Activated T-cell treated with anti-CD3 and anti-CD28 coated beads for 24 hours (primary cell): ENCODE measurements at regions not wholly inside any gene's neighbourhood (a gene's known extent, or its start where the extent isn't known, plus 50 kb on each side); places are given as distances from the start of the nearest gene placed in this dataset.
"Not testable (repeated sequence)": the region's sequence is repeated elsewhere in the genome, so short reads cannot be mapped to it uniquely, and the experiment has no call there.

Experiments used
- DNase-seq: peaks from one replicate; pipeline ENCODE4 v3.0.0-alpha.2; 2020; ENCODE audit warnings: low read depth

DNA sequence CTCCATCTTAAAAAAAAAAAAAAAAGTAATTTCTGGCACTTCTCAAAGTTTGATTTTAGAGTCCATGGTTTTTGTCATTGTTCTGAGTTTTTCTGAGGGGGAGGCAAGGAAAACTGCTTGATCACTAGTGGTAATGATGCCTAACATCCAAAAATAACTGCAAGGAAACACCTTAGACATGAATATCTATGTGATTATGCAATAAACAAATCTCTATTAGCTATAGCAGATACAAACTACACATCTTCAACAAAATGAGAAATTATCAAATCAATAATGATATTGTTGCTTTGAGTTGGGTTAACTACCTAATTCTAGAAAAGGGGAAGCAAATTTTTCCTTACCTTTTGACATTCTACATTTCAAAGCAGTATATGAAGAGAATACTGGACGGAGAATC is 230.9 kb upstream of the JARID2 start:
- DNase-seq = no peak

DNA sequence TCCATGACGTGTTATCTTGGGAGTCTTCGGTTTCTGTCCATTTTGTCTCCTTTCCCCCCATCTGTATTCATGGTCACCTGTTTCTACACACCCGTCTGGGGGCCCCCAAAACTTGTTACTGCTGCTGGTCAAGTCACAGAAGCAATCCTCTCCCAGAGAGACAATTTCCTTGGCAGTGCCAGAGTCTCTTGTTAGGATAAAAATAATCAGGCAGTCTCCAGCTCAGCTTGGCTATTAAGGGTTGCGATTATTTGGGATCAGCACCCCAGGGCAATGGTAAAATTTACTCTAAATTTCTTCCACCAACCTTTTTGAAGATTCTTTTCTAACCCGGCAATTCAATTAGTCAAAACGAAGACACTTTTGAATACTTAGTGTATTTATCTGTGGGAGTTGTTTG is 229.1 kb upstream of the JARID2 start:
- no peak for DNase-seq

DNA sequence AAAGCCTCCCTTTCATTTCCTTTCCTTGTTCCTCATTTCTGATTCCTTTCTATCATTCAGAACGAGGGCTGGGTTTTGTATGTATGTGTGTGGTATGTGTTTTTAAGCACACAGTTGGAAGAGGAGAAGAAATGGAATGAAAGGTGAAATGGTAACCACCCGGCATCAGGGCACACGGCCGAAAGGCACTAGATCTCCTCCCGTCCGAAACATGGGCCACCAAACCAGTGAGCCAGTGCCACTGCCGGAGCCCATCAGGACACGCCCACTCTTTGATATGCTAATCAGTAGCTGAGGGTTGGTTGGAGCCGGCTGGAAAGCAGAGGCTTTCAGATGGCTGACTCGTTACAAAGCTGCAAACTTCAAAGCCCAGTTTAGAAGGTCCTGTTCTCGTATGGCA is 228.6 kb upstream of the JARID2 start:
- DNase-seq = no peak

DNA sequence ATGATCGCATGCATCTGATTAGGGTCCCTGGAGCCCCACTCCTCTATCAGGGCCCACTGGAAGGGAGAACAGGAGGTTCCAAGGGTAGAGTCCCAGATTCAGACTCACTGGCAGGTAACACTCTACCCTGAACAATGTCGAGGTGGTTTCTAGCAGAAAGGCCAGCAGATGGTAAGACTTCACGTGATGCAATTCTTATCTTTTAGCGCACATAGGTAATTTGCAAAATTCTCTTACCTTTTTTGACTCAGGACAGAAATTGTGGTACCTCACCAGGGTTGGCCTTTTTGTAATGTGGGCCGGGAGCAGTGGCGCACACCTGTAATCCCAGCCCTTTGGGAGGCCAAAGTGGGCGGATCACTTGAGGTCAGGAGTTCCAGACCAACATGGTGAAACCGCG is 228.1 kb upstream of the JARID2 start:
- DNase-seq = no peak

DNA sequence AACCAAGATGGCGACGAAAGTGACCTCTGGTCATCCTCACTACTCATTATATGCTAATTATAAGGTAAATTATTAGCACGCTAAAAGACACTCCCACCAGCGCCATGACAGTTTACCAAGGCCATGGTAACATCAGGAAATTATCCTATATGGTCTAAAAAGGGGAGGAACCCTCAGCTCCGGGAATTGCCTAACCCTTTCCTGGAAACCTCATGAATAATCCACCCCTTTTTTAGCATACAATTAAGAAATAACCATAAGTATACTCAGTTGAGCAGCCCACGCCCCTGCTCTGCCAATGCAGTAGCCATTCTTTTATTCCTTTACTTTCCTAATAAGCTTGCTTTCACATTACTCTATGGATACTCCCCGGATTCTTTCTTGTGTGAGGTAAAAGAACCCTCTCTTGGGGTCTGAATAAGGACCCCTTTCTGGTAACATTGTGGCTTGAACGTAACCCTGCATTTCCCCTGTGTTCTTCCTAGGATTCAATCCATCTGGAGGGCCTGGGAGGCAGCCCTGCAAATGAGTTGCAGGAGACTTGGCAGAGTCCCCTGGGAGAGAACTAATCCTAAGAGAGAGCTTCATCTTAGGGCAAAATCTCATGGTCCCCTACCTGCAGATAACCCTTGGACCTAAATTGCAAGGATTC is 225.6 kb upstream of the JARID2 start:
- no peak for DNase-seq

DNA sequence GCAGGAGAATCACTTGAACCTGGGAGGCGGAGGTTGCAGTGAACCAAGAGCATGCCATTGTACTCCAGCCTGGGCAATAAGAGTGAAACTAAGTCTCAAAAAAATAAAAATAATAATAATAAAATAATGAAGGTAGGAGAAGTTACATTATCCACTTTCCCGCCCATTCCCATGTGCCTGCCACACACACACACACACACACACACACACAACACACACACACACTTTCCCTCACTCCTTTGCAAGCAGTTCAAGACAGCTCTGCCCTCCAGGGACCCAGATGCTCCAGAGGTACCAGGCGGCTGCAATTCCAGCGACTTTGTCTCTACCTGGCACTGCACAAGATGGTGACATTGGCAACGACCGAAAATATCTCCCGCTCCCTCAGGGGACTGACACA is 224.8 kb upstream of the JARID2 start:
- no peak for DNase-seq

DNA sequence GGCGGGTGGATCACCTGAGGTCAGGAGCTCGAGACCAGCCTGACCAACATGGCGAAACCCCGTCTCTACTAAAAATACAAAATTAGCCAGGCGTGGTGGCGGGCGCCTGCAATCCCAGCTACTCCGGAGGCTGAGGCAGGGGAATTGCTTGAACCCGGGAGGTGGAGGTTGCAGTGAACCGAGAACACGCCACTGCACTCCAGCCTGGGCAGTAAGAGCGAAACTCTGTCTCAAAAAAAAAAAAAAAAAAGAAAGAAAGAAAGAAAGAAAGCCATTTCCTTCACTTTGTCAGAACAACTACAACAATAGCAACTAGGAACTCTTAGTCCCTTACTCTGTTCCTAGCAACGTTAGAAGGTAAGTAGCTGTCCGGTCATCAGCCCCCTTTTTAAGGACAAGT is 222.9 kb upstream of the JARID2 start:
- DNase-seq = not testable (repeated sequence)

DNA sequence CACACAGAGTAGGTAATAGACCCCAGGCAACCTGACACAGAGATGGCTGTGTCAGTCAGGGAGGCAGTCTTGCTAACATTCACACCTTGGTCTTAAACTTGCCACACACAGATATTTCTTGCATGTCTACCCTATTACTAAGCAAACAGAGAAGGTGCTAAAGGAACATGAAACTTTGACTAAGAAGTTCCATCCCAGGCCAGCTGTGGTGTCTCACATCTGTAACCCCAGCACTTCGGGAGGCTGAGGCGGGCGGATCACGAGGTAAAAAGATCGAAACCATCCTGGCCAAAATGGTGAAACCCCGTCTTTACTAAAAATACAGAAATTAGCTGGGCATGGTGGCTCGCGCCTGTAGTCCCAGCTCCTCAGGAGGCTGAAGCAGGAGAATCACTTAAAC is 222.4 kb upstream of the JARID2 start:
- DNase-seq = peak; percentile 60

DNA sequence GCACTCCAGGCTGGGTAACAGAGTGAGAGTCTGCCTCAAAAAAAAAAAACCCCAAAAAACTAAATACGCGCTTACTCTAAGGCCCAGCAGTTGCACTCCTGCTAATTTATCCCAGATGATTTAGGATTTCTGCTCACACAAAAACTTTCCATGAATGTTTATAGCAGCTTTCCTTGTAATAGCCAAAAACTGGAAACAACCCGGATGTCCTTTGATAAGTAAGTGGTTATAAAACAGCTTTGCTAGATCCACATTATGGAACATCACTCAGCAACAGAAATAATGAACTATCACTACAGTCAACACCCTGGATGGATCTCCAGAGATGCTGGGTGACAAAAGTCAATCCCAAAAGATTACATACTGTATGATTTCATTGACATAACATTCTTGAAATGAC is 220.4 kb upstream of the JARID2 start:
- DNase-seq = no peak

DNA sequence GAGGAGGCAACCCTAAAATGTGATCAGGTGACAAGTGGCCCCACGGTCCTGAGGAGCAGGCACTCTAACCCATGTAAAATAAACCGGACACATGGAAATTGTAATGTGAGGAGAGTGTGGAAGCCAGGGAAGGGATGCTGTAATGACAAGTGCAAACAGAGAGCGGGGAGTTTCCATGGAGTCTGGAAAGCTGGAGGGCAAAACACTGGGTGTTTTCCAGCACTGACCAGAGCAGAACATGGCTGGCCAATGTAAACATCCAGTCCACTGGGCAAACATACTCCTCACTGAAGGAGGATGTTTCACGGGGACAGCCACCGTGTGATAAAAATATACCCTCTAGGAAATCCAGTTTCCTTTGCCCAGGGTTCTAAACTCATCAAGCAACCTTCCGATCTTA is 219.0 kb upstream of the JARID2 start:
- DNase-seq = no peak

DNA sequence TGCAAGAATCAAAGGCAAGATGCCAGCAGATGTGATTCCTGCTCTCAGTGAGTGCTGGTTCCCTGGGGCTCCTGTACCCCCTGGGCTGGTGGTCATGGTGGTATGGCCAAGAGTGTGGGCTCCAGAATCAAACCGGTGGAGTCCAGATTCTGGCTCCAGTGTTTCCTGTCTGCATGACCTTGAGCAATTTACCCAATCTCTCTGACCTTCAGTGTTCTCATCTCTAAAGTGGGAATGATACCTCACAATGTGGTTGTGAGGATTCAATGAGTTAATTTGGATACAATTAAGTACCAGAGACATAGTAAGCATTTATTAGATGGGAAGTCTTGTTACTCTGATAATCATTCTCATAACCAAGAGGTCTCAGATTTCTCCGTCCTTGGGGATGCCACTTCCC is 218.4 kb upstream of the JARID2 start:
- DNase-seq = no peak

DNA sequence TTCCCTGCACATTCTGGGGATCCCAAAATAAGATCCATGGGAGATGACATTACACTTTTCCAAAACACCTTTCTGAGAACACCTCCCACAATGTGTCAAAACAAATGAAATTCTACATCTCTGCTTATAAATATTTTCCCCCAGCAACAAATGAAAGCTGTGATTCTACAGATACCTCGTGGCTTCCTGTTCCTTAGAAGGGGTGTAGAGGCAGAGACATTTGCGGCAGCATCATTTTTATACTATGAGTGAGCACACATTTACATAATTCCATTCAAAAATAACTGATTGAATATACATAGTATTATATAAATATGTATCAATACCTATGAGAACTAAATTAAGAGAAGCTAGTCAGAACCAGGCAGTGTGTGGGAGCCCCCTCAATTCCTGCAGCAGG is 213.9 kb upstream of the JARID2 start:
- DNase-seq = no peak

DNA sequence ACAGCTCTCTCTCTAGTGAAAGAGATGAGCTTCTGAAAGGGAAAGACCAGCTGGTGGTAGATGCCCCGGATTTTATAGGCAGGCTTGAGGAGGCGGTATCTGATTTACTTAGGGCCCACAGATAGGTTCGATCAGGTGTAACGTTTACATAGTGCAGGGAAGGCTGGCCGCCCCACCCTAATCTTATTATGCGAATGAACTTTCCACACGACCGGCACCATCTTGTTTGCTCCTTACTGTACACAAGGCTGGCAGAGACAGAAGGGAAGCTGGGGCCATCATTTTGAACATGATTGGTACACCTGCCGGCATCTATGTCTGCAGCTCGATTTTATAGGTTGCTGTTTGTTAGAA is 212.0 kb upstream of the JARID2 start:
- no peak for DNase-seq

DNA sequence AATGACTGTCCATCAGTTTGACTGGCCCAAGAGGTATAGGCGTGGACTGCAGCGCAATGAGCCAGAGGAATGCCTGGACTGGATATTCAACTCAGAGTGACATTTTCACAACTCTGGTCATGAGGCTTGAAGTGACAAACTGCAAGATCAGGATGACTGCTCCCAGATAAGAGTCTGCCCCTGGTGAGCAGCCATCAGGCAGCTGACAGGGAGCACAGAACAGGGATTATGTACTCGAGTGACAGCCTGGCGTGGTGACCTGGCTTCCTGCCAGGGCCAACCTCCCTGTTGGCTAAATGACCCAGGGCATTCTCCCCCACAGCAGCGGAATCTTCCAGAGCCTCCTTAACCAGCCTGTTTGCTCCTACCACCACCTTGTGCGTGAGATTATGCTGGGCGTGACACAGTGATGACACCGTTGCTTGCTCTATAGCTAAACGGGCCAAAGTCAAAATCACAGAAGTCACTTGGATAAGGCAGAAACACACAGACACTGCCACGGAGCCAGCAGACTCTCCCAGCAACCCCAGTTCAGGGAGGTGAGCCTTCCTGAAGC is 209.1 kb upstream of the JARID2 start:
- DNase-seq = no peak

DNA sequence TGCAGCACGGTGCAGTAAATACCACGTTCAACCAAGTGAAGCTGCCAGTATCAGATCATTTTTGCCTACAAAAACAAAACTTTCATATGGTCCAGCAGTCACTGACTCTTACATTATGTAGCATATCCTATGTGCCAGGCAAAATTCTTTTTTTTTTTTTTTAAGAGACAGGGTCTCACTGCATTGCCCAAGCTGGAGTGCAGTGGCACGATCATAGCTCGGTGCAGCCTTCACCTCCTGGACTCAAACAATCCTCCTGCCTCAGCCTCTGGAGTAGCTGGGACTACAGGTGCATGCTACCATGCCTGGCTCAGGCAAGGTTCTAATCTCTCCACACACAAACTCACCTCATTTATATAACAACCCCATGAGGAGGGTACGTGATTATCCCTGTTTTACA is 208.6 kb upstream of the JARID2 start:
- DNase-seq = no peak

DNA sequence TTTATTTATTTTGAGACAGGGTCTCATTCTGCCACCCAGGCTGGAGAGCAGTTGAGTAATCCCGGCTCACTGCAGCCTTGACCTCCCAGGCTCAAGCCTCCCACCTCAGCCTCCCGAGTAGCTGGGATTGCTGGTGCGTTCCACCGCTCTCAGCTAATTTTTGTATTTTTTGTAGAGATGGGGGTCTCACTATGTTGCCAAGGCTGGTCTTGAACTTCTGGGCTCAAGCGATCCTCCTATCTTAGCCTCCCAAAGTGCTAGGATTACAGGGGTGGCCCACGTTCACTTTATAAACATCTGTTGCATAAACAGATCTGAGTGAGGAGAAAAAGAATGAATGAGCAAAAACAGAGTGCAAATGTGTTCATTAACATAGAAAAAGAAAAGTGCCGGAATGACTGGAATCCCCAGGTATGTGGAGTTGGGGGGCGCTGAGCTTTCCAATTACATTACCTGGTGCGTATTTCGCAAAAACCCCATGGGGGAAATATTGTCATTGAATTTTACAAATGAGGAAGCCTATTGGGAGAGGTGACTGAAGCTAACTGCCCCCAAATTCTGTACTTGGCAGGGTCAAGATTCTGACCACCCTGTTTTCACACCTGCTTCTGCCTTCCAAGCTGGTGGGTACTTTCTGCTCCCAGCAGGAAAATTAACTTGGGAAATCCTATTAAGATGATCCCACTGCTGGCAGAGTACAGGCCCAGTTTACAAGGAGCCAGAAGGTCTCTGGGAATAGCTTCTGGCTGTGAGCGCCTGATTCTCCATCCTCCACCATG is 207.7 kb upstream of the JARID2 start:
- no peak for DNase-seq

DNA sequence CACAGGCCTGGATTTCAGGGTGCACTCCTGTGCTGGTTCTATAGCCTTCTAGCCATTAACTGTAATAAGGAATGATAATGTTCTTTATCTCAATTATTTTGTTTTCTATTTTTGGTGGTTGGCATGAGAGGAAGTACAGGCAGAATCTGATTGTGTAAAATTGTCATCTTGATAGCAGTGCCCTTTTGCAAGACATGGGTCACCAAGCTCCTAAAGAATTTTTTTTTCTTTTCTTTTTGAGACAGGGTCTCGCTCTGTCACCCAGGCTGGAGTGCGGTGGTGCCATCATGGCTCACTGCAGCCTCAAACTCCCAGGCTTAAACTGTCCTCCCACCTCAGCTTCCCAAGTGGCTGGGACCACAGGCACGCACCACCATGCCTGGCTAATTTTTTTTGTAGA is 206.7 kb upstream of the JARID2 start:
- no peak for DNase-seq

DNA sequence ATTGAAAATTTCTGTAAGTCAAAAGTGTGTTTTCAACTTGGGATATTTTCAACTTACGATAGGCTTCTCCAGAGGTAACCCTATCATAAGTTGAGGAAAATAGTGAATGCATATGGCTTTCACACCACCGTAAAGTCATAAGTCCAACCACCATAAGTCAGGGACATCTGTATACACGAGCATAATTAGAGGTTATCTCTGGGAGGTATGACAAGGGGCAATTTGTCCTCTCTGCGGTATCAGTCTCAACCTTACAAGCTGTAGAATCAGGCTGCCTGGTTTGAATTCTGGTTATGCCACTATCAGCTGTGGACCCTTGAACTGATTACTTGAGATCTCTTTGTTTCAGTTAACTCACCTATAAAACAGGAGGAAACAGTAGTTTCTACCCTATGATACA is 202.9 kb upstream of the JARID2 start:
- DNase-seq = no peak

DNA sequence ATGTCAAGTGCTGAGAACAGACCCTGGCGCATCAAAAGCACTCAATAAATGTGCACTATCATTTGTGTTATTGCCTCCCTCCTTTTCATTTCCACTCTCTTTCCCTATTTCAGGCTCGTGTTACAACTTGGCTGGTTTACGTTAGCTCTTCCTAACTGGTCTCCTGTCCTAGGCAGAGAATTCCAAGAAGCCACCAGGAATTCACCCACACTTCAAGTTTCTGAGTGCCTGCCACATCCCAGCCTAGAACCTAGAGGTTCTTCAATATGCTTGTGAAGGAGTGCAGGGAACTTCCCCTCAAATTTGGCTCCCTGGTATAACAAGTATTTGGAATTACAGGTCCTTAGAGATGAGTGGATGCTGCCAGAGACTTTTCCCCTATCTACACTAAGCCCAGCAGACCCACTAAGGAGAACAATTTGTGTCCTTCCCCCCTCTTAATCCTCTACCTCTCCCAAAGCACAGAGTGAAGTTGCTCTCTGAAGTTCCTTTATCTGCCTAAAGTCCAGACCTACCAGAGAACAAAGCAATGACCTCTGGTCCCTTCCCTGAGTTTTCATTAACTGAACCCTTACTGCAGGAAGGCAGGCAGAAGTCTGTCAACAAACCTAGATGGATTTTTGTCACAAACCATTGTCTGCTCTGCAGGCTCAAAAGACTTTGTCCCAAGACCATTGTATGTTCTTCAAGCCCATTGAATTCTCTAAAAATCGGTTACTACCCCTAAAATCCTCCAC is 201.6 kb upstream of the JARID2 start:
- no peak for DNase-seq

DNA sequence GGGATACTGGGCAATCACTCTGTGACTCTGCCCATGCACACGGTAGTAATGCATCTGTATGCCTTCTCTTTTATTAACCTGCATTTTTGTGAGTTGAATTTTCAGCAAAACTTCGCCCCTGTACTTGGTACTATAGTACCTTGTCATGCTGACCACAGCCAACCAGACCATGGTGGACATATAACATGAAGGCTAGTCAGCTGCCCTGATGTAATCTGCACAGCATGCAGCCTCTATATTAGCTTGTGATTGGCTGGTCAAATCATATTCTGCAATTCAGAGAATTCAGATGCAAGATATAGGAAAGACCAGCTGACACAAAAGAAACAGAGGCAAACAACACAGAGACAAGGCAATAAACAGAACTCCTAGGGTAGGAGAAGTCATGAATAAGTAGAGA is 200.9 kb upstream of the JARID2 start:
- no peak for DNase-seq

DNA sequence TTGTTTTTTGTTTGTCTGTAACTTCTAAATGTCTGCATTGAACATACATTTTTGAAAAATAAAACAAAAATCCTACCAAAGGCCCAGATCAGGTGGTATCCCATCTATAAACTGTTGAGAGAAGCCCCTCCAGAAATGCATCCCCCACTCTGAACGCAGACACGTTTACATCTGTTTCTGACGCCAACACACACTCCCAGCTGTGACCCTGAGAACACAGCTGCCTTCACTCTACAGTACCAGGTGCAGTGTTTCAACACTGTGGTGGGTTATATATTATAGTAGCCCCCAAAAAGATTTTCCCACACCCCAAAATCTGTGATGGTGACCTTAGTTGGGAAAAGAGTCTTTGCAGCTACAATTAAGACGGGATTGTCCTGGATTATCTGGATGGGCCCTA is 199.1 kb upstream of the JARID2 start:
- DNase-seq = no peak

DNA sequence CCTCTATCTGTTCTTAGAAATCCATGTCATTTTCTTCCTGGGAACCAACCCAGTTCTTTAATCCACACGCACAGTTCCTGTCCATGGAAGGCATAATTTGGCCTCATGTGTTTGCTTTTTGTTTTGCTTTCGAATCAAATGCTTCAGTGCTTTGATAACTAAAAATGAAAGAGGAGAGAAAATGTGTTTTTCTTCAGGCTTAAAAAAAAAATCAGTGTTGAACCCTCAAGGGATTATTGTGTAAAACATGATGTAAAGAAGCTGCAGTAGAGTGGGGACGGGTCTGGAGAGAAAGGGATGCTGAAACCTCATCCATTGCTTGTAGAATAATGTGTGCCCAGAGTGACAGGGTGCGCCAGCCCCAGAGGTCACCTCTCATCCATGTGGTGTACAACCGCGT is 197.5 kb upstream of the JARID2 start:
- no peak for DNase-seq
